Neutrophil (primary cell): ENCODE measurements at regions not wholly inside any gene's neighbourhood (a gene's known extent, or its start where the extent isn't known, plus 50 kb on each side); places are given as distances from the start of the nearest gene placed in this dataset.

Experiments used
- H3K27ac ChIP-seq: fragments of 200-600 bp; sonication (generic); 2 replicates; pipeline ENCODE4 v1.5.1; 2016; ENCODE audit warnings: mild to moderate bottlenecking, moderate library complexity
- H3K27me3 ChIP-seq: fragments of 200-600 bp; sonication (generic); 2 replicates; pipeline ENCODE4 v1.6.0; 2016; ENCODE audit warnings: mild to moderate bottlenecking
- H3K36me3 ChIP-seq: fragments of 200-600 bp; sonication (generic); 2 replicates; pipeline ENCODE4 v1.5.1; 2017
- H3K4me1 ChIP-seq, 2 experiments: fragments of 200-600 bp in 1 of 2; sonication (generic) in 1 of 2; 1 replicate in 1 of 2; 2 replicates in 1 of 2; pipeline versions ENCODE4 v1.5.1 to v1.6.1; 2013 to 2016; ENCODE audit warnings: low read depth in 1 of 2, low read length in 1 of 2, mild to moderate bottlenecking in 1 of 2, moderate library complexity in 1 of 2; ENCODE audit not compliant: control insufficient read depth in 1 of 2, insufficient read depth in 1 of 2
- H3K4me3 ChIP-seq, 2 experiments: fragments of 200-600 bp in 1 of 2; sonication (generic) in 1 of 2; 1 replicate in 1 of 2; 2 replicates in 1 of 2; pipeline ENCODE4 v1.5.1; 2013 to 2016; ENCODE audit warnings: low read depth in 1 of 2, low read length in 1 of 2, mild to moderate bottlenecking in 1 of 2, moderate library complexity in 1 of 2
- H3K9me3 ChIP-seq: fragments of 200-600 bp; sonication (generic); 2 replicates; pipeline ENCODE4 v1.5.1; 2016
- TF ChIP-seq, protein P1 (sequence below): fragments of 200-600 bp; sonication (generic); IDR thresholded peaks from 2 replicates; pipeline ENCODE4 v1.5.1; 2016; ENCODE audit warnings: antibody characterized with exemption

DNA sequence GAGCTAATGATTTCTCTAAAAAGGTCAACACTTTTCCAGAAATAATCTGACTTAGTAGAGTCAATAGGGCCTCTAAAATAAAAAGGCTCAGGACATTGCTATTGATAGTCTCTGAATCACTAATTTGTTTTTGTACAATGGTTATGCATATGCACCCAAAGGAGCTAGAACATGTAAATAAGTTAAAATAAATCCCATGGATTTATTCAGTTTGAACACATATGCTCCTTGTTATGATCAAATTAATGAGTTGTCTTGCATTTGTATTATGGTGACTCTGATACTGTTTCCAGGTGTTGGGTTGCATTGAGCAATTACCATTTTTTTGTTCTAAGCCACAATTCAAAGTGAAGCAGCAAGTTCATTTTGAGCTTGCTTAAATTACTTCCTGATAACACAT, 276.0 kb upstream of the TUSC1 start:
- TF ChIP-seq, protein P1, sequence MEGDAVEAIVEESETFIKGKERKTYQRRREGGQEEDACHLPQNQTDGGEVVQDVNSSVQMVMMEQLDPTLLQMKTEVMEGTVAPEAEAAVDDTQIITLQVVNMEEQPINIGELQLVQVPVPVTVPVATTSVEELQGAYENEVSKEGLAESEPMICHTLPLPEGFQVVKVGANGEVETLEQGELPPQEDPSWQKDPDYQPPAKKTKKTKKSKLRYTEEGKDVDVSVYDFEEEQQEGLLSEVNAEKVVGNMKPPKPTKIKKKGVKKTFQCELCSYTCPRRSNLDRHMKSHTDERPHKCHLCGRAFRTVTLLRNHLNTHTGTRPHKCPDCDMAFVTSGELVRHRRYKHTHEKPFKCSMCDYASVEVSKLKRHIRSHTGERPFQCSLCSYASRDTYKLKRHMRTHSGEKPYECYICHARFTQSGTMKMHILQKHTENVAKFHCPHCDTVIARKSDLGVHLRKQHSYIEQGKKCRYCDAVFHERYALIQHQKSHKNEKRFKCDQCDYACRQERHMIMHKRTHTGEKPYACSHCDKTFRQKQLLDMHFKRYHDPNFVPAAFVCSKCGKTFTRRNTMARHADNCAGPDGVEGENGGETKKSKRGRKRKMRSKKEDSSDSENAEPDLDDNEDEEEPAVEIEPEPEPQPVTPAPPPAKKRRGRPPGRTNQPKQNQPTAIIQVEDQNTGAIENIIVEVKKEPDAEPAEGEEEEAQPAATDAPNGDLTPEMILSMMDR = no peak
- Histone ChIP-seq H3K4me1 (no peaks in the 10 kb centered on the region), H3K27me3 (no peaks in the 10 kb centered on the region), H3K4me3 (no peak overlapping the region), H3K27ac (no peak overlapping the region), H3K36me3 (no peaks in the 10 kb centered on the region), H3K9me3 (no peaks in the 10 kb centered on the region)

DNA sequence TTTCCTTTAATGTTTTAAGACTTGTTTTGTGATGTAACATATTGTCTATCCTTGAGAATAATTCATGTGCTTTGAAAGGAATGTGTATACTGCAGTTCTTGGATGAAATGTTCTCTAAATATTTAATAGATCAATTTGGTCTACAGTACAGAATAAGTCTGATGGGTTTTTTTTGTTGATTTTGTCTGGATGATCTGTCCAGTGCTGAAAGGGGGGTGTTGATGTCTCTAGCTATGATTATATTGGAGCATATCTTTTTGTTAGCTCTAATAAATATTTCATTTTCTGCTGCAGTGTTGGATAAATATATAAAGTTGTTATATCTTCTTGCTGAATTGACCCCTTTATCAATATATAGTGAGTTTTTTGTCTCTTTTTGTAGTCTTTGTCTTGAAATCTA, 269.9 kb upstream of the TUSC1 start:
- Histone ChIP-seq H3K36me3 (no peaks in the 10 kb centered on the region), H3K27ac (no peak overlapping the region), H3K27me3 (no peaks in the 10 kb centered on the region), H3K4me1 (no peaks in the 10 kb centered on the region), H3K9me3 (no peaks in the 10 kb centered on the region), H3K4me3 (no peak overlapping the region)
- TF ChIP-seq, protein P1 = no peak

DNA sequence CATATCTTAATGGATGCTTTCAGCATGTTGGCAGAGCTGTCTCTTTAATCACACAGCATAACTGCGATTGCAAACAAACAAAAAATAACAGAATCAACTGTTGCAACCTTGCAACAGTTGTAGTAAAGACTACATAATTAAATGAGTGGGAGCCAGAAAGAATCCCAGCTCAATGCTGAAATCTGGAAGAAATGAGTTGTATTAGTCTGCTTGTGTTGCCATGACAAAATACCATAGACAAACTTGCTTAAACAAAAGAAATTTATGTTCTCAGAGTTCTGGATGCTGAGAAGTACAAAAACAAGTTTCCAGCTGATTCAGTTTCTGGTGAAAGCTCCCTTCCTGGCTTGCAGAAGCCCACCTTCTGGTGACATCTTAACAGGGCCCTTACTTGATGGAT, 260.9 kb upstream of the TUSC1 start:
- H3K27me3 ChIP-seq = no peaks in the 10 kb centered on the region
- H3K9me3 ChIP-seq = no peaks in the 10 kb centered on the region
- H3K4me3 ChIP-seq = no peak overlapping the region
- no peaks in the 10 kb centered on the region for H3K4me1 ChIP-seq
- no peaks in the 10 kb centered on the region for H3K36me3 ChIP-seq
- no peak overlapping the region for H3K27ac ChIP-seq
- TF ChIP-seq, protein P1 = no peak

DNA sequence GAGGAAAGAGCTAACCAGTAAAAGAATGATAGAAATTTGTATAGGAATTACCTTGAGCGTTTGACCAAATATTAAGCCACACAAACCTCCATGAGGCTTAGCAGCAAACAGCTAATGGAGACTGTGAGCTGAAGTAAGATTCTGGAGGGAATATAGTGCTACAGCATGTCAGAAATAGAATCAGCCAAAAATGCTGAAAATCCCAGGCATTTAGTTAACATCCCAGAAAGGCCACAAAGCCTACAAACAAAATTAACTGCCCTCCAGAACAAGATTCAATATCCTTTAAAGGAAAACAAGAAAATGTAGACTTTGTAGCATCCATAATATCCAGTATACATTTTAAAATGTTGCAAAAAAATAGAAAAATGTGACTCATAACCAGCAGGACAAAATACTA, 257.8 kb upstream of the TUSC1 start:
- Histone ChIP-seq H3K4me1 (no peaks in the 10 kb centered on the region), H3K9me3 (no peaks in the 10 kb centered on the region), H3K4me3 (no peak overlapping the region), H3K36me3 (no peaks in the 10 kb centered on the region), H3K27me3 (no peaks in the 10 kb centered on the region), H3K27ac (no peak overlapping the region)
- TF ChIP-seq, protein P1 = no peak

DNA sequence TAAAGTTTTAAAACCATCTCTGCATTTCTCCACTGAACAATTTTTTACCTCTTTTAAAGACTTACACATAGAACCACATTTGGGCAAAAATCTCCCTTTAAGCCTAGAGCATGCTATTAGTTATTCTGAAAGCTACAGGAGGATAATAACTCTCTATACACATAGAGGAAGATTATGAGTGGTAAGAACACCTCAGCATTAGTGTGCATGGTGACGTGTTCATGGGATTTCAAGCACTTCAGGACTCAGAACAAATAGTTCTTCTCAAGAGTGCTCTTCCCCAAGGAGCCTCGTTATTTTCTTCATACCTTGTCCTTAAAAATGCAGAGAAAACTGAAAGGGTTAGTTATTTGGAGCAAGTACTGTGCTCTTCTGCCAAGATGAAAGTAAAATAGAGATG, 256.9 kb upstream of the TUSC1 start:
- Histone ChIP-seq H3K9me3 (no peaks in the 10 kb centered on the region), H3K27me3 (no peaks in the 10 kb centered on the region), H3K36me3 (no peaks in the 10 kb centered on the region), H3K4me3 (no peak overlapping the region), H3K4me1 (no peaks in the 10 kb centered on the region), H3K27ac (no peak overlapping the region)
- TF ChIP-seq, protein P1 = no peak

DNA sequence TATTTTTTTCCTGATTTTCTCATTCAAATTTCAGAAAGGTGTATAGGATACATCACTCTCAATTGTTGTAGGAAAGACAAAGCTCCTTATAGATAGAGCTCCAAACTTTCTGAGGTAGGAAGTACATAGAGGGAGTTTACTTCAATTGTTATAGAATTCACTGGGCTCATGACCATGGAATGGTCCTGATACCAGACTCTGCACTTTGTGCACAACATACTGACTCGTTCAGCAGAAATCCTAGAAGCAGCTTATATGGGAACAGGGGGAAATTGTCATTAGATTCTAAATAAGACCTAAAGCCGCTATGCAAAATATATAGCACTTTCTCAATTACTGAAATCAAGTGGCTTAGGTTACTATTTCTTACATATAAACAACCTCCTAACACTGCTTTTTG, 240.5 kb upstream of the TUSC1 start:
- no peak overlapping the region for H3K27ac ChIP-seq
- no peaks in the 10 kb centered on the region for H3K36me3 ChIP-seq
- H3K27me3 ChIP-seq = no peaks in the 10 kb centered on the region
- H3K4me1 ChIP-seq = no peaks in the 10 kb centered on the region
- H3K4me3 ChIP-seq = no peak overlapping the region
- TF ChIP-seq, protein P1 = no peak
- H3K9me3 ChIP-seq = no peaks in the 10 kb centered on the region
